GM18951 (cell line): ENCODE measurements at regions not wholly inside any gene's neighbourhood (a gene's known extent, or its start where the extent isn't known, plus 50 kb on each side); places are given as distances from the start of the nearest gene placed in this dataset.

Source experiments
- POLR2A ChIP-seq: IDR thresholded peaks from 4 replicates; pipeline ENCODE4 v1.6.1; 2011; ENCODE audit warnings: mild to moderate bottlenecking; ENCODE audit not compliant: insufficient read length, insufficient read depth; ENCODE audit errors: extremely low read depth
- in situ Hi-C: fragments of 300-500 bp; cut with MboI; formaldehyde crosslinking; loops from one replicate; pipeline ENCODE4 v1.12.0; 2022; ENCODE audit warnings: low sequenced_read_pairs, mixed read lengths, inconsistent platforms; ENCODE audit not compliant: unreplicated experiment

- in situ Hi-C loops, result no loop called here
- no peak for TF ChIP-seq POLR2A
Measured at GRCh38 chr6:43957273-43957672, 170.0 kb downstream of the MRPL14 start.

GRCh38 chr6:43956478-43956877 lies 170.8 kb downstream of the MRPL14 start:
- in situ Hi-C loops, result no loop called here
- TF ChIP-seq POLR2A, result no peak

DNA sequence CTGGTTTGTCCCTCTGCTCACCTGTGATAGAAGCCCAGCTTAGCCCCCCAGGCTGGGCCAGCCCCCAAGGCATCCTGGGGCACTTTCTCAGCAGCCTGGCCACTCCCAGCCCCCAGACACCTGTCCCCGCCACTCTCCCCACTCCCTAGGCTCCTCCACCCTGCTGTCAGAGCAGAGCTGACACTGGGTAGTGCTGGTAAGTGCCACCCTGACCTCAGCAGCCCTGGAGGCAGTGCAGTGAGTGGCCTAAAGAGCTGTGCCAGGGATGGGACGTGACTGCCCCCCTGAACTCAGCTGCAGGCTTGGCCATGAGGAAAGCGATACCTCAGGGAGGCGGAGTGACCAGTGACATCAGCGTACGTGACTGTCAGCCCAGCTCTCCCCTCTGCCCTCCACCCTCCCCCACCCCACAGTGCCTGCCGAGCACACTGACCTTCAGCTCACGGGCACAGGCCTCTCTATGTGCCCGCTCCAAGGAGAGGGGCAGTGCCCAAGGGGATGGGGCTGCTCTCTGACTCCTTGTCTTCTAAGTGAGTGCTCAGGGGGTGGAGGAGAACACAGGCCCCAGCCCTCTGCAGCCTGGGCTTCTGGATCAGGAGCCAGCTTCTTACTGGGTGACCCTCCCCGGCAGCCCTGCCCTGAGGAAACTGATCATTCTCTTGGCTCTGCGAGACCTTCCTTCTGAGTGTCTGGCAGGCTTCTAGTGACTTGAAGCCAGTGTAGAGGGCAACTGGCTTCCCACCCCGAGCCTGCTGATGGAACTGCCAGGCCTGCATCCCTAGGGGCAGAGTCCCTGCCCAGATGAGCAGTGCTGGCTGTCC lies 172.7 kb downstream of the MRPL14 start:
- TF ChIP-seq POLR2A, result no peak
- in situ Hi-C loops, result no loop called here

DNA sequence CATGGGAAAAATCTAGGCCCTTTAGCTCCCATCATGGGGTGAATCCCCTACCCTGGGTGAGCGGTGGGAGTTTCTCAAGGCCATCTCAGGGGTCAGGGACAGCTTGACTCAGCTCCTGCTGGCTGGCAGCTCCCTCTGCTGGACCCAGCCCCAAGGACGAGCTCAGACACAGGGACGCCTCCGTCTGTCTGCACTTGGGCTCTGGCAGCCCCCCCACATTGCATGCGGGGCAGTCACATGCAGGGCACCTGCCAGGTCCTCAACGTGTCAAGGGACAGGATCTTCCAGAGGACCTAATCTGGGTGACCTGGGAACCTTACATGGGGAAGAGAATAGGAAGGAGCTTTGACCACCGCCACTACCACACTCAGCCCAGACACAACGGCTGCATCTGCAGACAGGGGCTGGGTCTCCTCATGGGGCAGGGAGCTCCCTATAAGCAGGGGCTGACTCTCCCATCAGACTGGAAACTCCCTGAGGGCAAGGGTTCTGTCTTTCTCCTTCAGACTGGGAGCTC lies 173.4 kb downstream of the MRPL14 start:
- no peak for TF ChIP-seq POLR2A
- in situ Hi-C loops, result no loop called here

DNA sequence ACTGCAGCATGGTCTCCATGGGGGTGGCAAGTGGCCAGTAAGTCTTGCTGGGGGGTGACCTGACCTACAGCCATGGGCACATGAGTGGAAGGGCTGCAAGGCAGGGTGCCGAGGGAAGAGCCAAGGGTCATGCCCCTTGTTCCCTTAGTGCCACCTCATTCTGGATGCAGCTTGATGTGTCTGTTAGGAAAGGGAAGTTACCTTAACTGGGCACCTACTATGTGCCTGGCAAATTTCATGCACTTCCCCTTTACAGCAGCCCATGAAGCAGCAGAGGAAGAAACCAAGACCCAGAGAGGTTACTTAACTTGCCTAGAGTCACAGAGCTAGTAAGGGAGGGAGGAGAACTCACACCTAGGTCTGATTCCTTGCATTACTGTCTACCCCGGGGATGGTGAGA lies 174.0 kb downstream of the MRPL14 start:
- in situ Hi-C loops, result no loop called here
- no peak for TF ChIP-seq POLR2A

- in situ Hi-C loops, result no loop called here
- no peak for TF ChIP-seq POLR2A
Measured at GRCh38 chr6:43952746-43953145, 174.5 kb downstream of the MRPL14 start.

DNA sequence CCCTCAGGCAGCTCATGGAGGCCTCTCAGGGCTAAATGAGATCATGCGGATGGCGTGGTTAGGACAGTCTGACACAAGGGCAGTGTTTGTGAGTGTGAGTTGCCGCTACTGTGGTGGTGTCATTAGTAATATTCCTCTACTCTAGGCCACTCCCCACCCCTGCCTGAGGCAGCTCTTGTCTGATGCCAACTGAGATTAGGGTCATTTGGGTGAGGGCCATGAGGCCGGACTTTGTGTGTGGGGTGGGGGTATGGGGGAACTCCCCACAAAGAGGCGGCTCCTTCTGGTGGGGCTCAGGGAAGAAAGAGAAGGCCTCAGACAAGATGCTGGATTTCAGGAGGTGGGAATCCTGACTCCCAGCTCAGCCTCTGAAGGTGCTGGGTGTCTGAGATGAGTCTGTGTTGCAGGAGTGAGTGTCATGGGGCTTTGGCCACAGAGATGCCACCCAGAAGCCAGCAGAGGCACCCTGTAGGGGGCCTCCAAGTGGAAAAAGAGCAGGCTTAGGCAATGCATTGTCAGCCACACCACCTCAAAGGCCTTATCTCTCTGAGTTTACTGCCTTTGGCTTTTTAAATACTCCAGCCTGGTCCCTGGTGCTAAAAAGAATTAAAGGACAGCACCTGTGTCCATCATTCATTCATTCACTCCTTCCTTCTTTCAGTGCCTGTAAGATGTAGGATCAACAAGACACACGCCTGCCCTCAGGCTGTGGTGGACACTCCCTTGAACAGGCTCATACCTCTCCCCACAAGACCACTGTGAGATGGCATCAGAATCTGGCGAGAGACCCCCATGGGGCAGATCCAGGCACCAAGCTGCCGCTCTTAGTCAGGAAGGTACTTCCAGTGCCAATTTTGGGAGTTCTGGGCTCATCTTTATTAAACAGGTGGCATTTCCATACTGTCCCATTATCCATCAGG lies 175.2 kb downstream of the MRPL14 start:
- in situ Hi-C loops, result no loop called here
- TF ChIP-seq POLR2A, result no peak

DNA sequence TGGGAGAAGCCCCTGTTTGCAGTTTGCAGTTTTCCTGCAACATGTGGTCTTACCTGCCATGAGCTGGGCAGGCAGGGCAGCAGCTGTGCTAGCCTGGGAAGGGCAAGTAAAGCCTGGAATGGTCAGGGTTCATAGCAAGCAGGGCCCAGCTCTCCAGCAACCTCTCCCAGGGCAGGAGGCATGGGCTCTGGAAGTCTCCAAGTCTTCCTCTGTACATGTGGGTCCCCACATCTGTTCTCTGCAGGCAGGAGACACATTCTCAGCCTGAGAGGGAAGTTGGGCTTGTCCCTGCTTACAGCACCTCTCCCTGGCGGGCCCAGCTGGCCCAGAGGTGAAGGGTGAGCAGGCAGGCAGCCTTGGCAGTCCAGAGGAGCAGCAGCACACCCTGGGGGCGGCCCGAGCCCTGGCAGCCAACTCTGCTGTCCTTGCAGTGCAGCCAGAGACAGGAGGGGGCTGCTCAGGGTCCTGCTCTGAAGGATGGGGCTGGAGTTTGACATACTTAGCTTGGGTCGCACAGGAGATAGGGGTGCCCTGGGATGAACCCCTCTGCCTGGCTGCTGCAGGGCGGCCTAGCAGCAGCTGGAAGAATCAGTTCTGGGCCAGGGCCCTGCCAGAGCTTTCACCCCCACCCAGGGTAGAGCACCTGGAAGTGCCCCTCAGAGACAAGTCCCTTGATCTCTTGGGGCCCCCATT lies 176.0 kb downstream of the MRPL14 start:
- no peak for TF ChIP-seq POLR2A
- in situ Hi-C loops, result no loop called here

DNA sequence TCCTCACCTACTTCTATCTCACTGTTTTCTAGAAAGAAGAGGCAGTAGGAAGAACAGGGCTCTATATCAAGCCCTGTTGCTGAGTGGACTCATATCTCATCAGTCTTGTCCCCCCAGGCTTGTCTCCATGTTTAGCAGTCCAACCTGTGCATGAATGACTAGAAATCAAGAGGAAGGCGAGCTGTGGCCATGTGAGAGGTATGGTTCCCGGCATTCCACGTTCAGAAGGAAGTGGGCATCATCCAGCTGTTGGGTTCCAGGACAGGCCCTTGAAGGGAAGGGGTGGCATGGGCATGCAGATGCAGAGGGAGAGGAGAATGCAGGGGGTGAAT lies 176.6 kb downstream of the MRPL14 start:
- in situ Hi-C loops, result no loop called here
- no peak for TF ChIP-seq POLR2A

- no peak for TF ChIP-seq POLR2A
- in situ Hi-C loops, result no loop called here
Measured at GRCh38 chr6:43950051-43950605, 177.1 kb downstream of the MRPL14 start.

DNA sequence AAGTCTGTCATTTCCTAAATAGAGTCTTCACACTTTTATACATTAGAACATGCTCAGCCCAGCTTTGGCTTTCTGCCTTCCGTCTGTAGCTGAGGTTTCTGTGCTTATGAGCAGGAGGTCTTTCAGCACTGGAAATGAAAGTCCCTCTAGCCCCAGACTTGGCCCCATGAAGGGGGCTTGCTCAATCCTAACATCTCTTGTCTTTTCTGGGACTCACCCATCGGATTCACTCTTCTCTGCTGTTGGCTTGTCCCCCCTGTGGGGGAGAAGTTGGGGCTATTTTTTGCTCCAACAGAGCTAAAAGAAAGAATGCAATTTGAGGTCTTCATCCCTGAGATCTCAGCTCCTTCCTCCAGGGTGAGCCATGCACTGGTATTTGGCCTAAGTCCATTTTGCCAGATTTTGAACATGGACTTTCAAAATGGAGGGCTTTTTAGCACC lies 177.7 kb downstream of the MRPL14 start:
- TF ChIP-seq POLR2A, result no peak
- in situ Hi-C loops, result no loop called here

- in situ Hi-C loops, result no loop called here
- TF ChIP-seq POLR2A, result no peak
Measured at GRCh38 chr6:43948527-43949485, 178.4 kb downstream of the MRPL14 start.

DNA sequence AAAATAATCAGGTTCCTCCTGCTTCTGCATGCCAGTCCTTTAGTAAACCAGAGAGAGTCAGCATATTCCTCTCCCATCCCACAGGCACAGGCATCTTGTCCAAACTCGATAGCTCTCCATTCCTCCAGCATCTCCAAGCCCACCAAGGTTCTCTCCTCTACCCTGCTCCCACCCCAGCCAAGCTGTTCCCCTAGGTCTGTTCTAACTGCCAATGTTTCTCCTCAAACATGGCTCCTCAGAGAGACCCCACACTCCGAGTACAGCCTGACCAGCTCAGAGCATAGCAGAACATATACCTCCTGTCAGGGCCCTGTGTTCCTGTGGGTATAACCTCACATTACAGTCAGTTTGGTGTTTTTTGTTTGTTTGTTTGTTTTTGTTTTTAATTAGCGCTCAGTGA lies 177.8 kb downstream of the VEGFA start:
- in situ Hi-C loops, result no loop called here
- no peak for TF ChIP-seq POLR2A
